GM23248 (cell line): ENCODE measurements at regions not wholly inside any gene's neighbourhood (a gene's known extent, or its start where the extent isn't known, plus 50 kb on each side); places are given as distances from the start of the nearest gene placed in this dataset.

Source experiments
- DNase-seq: peaks from one replicate; pipeline ENCODE4 v3.0.0-alpha.2; 2015
- H2AFZ ChIP-seq: fragments of 200-600 bp; sonication (generic); 2 replicates; pipeline ENCODE4 v1.6.1; 2016; ENCODE audit warnings: antibody characterized with exemption
- H3F3A ChIP-seq: fragments of 200-600 bp; sonication (generic); 2 replicates; pipeline ENCODE4 v1.6.1; 2016; ENCODE audit warnings: mild to moderate bottlenecking, antibody characterized with exemption, mixed run types; ENCODE audit not compliant: insufficient read depth
- H3K27ac ChIP-seq: fragments of 200-600 bp; sonication (generic); 2 replicates; pipeline ENCODE4 v1.5.1; 2016; ENCODE audit warnings: mild to moderate bottlenecking
- H3K27me3 ChIP-seq: fragments of 200-600 bp; sonication (generic); replicated peaks from 2 replicates; pipeline ENCODE4 v1.6.1; 2016; ENCODE audit warnings: mild to moderate bottlenecking; ENCODE audit not compliant: insufficient read depth
- H3K36me3 ChIP-seq: fragments of 200-600 bp; sonication (generic); 2 replicates; pipeline ENCODE4 v1.6.1; 2016; ENCODE audit warnings: low read depth, mild to moderate bottlenecking
- H3K4me1 ChIP-seq: fragments of 200-600 bp; sonication (generic); 2 replicates; pipeline ENCODE4 v1.6.1; 2016; ENCODE audit warnings: mild to moderate bottlenecking; ENCODE audit not compliant: insufficient read depth
- H3K4me2 ChIP-seq: fragments of 200-600 bp; sonication (generic); one replicate; pipeline ENCODE4 v1.6.1; 2016; ENCODE audit warnings: mild to moderate bottlenecking; ENCODE audit not compliant: unreplicated experiment
- H3K4me3 ChIP-seq: fragments of 200-600 bp; sonication (generic); 2 replicates; pipeline ENCODE4 v1.5.1; 2016; ENCODE audit warnings: mild to moderate bottlenecking
- H3K79me2 ChIP-seq: fragments of 200-600 bp; sonication (generic); 2 replicates; pipeline ENCODE4 v1.6.1; 2016; ENCODE audit warnings: mild to moderate bottlenecking; ENCODE audit not compliant: insufficient read depth
- H3K9ac ChIP-seq: fragments of 200-600 bp; sonication (generic); 2 replicates; pipeline ENCODE4 v1.6.1; 2016; ENCODE audit warnings: mild to moderate bottlenecking
- H3K9me2 ChIP-seq: fragments of 200-600 bp; sonication (generic); 2 replicates; pipeline ENCODE4 v1.6.1; 2016; ENCODE audit warnings: mixed run types, mild to moderate bottlenecking, moderate library complexity; ENCODE audit not compliant: insufficient read depth
- H3K9me3 ChIP-seq: fragments of 200-600 bp; sonication (generic); one replicate; pipeline ENCODE4 v1.6.1; 2017; ENCODE audit warnings: low read depth
- H4K20me1 ChIP-seq: fragments of 200-600 bp; sonication (generic); 2 replicates; pipeline ENCODE4 v1.6.0; 2016; ENCODE audit not compliant: insufficient read depth
- EZH2 ChIP-seq: fragments of 200-600 bp; sonication (generic); IDR thresholded peaks from 2 replicates; pipeline ENCODE4 v1.6.1; 2018; ENCODE audit warnings: antibody characterized with exemption, mild to moderate bottlenecking; ENCODE audit not compliant: insufficient read depth, poor library complexity, severe bottlenecking
- EZH2phosphoT487 ChIP-seq: fragments of 200-600 bp; sonication (generic); IDR thresholded peaks from 2 replicates; pipeline ENCODE4 v1.6.1; 2018; ENCODE audit warnings: antibody characterized with exemption, moderate library complexity, mild to moderate bottlenecking, low read depth; ENCODE audit not compliant: insufficient read depth
- WGBS, 2 experiments: methylation state at CpG; one replicate each; pipeline ENCODE4 v1.1.6; 2015 to 2017; ENCODE audit warnings: low lambda C conversion rate in 2 of 2, low coverage in 1 of 2; ENCODE audit errors: missing lambda C conversion rate in 2 of 2; 5-methylcytosine and 5-hydroxymethylcytosine counted together
- in situ Hi-C: fragments of 300-500 bp; cut with MboI; formaldehyde crosslinking; loops from 2 replicates; pipeline ENCODE4 v1.15.0; 2020

DNA sequence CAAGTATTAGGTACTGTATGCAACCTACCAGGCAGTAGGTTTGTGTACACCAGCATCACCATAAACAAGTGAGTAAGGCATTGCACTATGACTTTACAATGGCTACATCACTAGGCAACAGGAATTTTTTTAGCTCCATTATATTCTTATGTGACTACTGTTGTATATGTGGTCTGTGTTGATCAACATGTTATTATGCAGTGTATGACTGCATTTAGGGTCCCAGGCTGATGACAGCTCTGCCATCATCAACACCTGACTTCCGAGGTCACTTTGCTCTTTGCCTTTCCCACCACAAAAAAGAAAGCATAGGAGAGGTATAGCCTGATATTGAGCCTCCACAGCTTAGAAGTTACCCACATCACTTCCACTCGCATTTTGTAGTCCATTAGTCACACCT lies 217.5 kb upstream of the PELI2 start:
- no peaks in the 10 kb centered on the region for H3F3A ChIP-seq
- no peak for TF ChIP-seq EZH2
- no peak for TF ChIP-seq EZH2phosphoT487
- no peaks in the 10 kb centered on the region for H4K20me1 ChIP-seq
- WGBS, 2 experiments, result 69 to 75% methylated on average over 2 of the region's 2 CpGs
- no peak overlapping the region for H3K27ac ChIP-seq
- in situ Hi-C loops, result no loop called here
- H3K36me3 ChIP-seq, result no peaks in the 10 kb centered on the region
- H3K9me3 ChIP-seq, result no peaks in the 10 kb centered on the region
- no peak overlapping the region for H3K4me3 ChIP-seq
- no peaks in the 10 kb centered on the region for H3K27me3 ChIP-seq
- H3K9me2 ChIP-seq, result no peaks in the 10 kb centered on the region
- no peak overlapping the region for H2AFZ ChIP-seq
- H3K79me2 ChIP-seq, result no peaks in the 10 kb centered on the region
- H3K4me2 ChIP-seq, result no peak overlapping the region
- no peak for DNase-seq
- no peak overlapping the region for H3K9ac ChIP-seq
- no peaks in the 10 kb centered on the region for H3K4me1 ChIP-seq

DNA sequence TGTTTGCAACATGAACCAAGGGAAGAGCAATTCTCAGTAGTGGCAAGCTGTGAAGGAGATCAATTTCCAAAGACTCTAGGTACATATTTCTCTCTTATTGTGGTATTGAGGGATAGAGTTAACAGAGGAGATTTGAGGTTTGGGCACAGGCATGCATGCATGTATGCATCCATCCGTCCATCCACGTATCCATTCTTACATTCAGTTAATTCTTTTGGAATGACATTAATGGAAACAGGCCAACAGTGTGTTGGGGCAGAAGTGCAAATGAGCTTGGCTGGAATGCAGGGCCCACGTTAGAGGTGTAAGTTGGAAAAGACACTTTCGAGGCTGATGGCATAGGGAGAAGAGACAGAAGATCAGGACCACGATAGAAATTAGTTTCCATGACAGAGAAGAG lies 216.9 kb upstream of the PELI2 start:
- Histone ChIP-seq H4K20me1 (no peaks in the 10 kb centered on the region), H2AFZ (no peak overlapping the region), H3K79me2 (no peaks in the 10 kb centered on the region), H3K27ac (no peak overlapping the region), H3K4me3 (no peak overlapping the region), H3K4me2 (no peak overlapping the region), H3K4me1 (no peaks in the 10 kb centered on the region), H3K36me3 (no peaks in the 10 kb centered on the region), H3K9me3 (no peaks in the 10 kb centered on the region), H3K27me3 (no peaks in the 10 kb centered on the region), H3F3A (no peaks in the 10 kb centered on the region), H3K9me2 (no peaks in the 10 kb centered on the region), H3K9ac (no peak overlapping the region)
- 51 to 55% methylated on average over 5 of the region's 5 CpGs for WGBS, 2 experiments
- TF ChIP-seq EZH2phosphoT487 (no peak), EZH2 (no peak)
- no peak for DNase-seq
- in situ Hi-C loops, result no loop called here

DNA sequence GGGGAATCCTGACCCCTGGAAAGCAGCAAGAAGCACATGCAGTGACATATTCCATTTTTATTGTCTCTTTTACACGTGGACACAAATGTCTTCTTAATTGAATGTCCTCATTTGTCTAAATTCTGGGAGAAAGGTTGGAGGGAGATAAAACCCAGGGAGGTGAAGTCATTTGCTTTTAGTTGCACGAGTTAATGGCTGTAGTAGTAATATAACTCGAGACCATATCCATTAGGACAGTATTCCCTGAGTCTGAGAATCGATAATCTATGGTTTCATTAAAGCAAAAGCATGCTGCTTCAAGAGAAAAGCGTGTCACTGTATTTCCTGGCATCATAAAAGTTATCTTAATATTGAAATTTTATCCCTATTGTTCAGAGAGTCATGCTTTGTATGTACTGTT lies 216.0 kb upstream of the PELI2 start:
- Histone ChIP-seq H4K20me1 (no peaks in the 10 kb centered on the region), H3K4me1 (no peaks in the 10 kb centered on the region), H3F3A (no peaks in the 10 kb centered on the region), H3K4me3 (no peak overlapping the region), H3K27me3 (no peaks in the 10 kb centered on the region), H3K9me2 (no peaks in the 10 kb centered on the region), H3K27ac (no peak overlapping the region), H3K9me3 (no peaks in the 10 kb centered on the region), H3K9ac (no peak overlapping the region), H3K4me2 (no peak overlapping the region), H3K79me2 (no peaks in the 10 kb centered on the region), H3K36me3 (no peaks in the 10 kb centered on the region), H2AFZ (no peak overlapping the region)
- in situ Hi-C loops, result no loop called here
- WGBS, 2 experiments, result 38 to 41% methylated on average over 5 of the region's 5 CpGs
- DNase-seq, result no peak
- no peak for TF ChIP-seq EZH2phosphoT487
- no peak for TF ChIP-seq EZH2

DNA sequence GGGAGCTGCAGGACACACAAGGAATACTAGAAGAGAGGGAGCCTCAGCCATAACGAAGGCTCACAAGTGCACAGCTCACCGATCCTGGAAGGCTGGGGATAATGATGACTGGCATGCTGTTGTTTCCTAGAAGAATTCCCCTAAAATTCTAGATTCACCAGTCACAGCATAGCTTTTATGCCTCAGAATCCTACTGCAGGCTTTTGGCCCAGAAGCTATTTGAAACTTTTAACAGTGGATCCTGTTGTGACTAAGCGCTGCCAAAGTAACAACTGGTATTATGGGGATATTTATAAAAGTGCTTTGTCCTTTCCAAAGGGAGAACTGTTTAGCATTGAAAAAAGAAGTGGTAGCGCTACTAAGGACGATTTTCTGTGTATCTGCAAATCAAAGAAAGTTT lies 214.1 kb upstream of the PELI2 start:
- Histone ChIP-seq H3K4me1 (no peaks in the 10 kb centered on the region), H3K4me3 (no peak overlapping the region), H3K9me3 (no peaks in the 10 kb centered on the region), H4K20me1 (no peaks in the 10 kb centered on the region), H3F3A (no peaks in the 10 kb centered on the region), H3K4me2 (no peak overlapping the region), H3K36me3 (no peaks in the 10 kb centered on the region), H2AFZ (no peak overlapping the region), H3K9me2 (no peaks in the 10 kb centered on the region), H3K27me3 (no peaks in the 10 kb centered on the region), H3K27ac (no peak overlapping the region), H3K79me2 (no peaks in the 10 kb centered on the region), H3K9ac (no peak overlapping the region)
- TF ChIP-seq EZH2 (no peak), EZH2phosphoT487 (no peak)
- 29 to 34% methylated on average over 5 of the region's 5 CpGs for WGBS, 2 experiments
- no peak for DNase-seq
- in situ Hi-C loops, result no loop called here

DNA sequence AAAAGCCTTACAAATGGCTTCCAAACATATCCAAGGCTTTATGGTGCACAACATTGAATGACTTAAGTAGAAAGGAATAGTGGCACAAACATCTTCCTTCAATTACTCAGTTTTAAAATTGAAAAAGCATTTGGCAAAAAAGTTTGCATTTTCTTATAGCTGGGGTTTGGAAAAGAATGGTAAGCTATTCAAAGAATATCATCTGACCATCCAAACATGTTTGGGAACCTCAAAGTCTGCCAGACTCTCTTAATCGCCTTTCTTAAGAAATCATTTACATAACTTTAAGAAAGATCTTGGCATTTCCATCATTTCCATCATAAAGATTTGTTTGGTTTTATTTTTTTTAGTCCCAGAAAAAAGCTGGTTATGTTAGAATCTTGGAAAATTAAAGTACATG lies 210.1 kb upstream of the PELI2 start:
- TF ChIP-seq EZH2 (no peak), EZH2phosphoT487 (no peak)
- no peaks in the 10 kb centered on the region for H3K9me3 ChIP-seq
- in situ Hi-C loops, result no loop called here
- no peaks in the 10 kb centered on the region for H4K20me1 ChIP-seq
- H3K36me3 ChIP-seq, result no peaks in the 10 kb centered on the region
- no peak overlapping the region for H3K9ac ChIP-seq
- no peaks in the 10 kb centered on the region for H3K79me2 ChIP-seq
- peaks cover 11% of the 10 kb centered on the region; the same call in 1 of the 2 replicates for H3K27me3 ChIP-seq
- no peak for DNase-seq
- 22 to 28% methylated on average over 1 of the region's 1 CpG for WGBS, 2 experiments
- no peaks in the 10 kb centered on the region for H3K9me2 ChIP-seq
- H3F3A ChIP-seq, result no peaks in the 10 kb centered on the region
- H3K4me3 ChIP-seq, result no peak overlapping the region
- H2AFZ ChIP-seq, result no peak overlapping the region
- no peaks in the 10 kb centered on the region for H3K4me1 ChIP-seq
- H3K27ac ChIP-seq, result no peak overlapping the region
- no peak overlapping the region for H3K4me2 ChIP-seq
